ENCODE measurements at regions not wholly inside any gene's neighbourhood (a gene's known extent, or its start where the extent isn't known, plus 50 kb on each side); places are given as distances from the start of the nearest gene placed in this dataset.

- ChIA-PET POLR2A (no interaction called here), CTCF (interaction anchor here (1.3 kb wide), 1 partner anchor 31 kb away, joined by 3 read pairs; no protein-coding TSS in a partner anchor)
Measured at GRCh38 chr2:103007086-103007485, 245.3 kb downstream of the TMEM182 start.

GRCh38 chr2:103008586-103008985 lies 246.8 kb downstream of the TMEM182 start:
- Mint-ChIP-seq H3K36me3 (no peaks in the 10 kb centered on the region), H3K9me3 (no peaks in the 10 kb centered on the region), H3K4me1 (peaks cover 3% of the 10 kb centered on the region; the same call in 1 of the 2 replicates), H3K27me3 (ENCODE audit: low read depth) (no peaks in the 10 kb centered on the region), H3K27ac (no peak overlapping the region), H3K4me3 (no peak overlapping the region)
- ChIA-PET POLR2A (no interaction called here), CTCF (interaction anchor here (0.7 to 2.3 kb wide), 7 partner anchors 16 to 365 kb away, joined by 3 to 19 read pairs (median 3); no protein-coding TSS in a partner anchor)
- peak; percentile 23 for DNase-seq (ENCODE audit: low spot score)
- no peak for TF ChIP-seq OVOL2 (CRISPR knock-in tag; IDR thresholded peaks at IDR 0.05; ENCODE audit: borderline replicate concordance)
- TF ChIP-seq ETV6 (CRISPR knock-in tag; IDR thresholded peaks at IDR 0.05): no peak
- no peak for TF ChIP-seq PRDM15 (CRISPR knock-in tag; IDR thresholded peaks at IDR 0.05)
- no peak for TF ChIP-seq RELA (CRISPR knock-in tag; IDR thresholded peaks at IDR 0.05; ENCODE audit: borderline replicate concordance)
- no peak for TF ChIP-seq ZMAT4 (CRISPR knock-in tag; IDR thresholded peaks at IDR 0.05)
- no peak for TF ChIP-seq JUN (CRISPR knock-in tag; IDR thresholded peaks at IDR 0.05)
- TF ChIP-seq ZNF423 (CRISPR knock-in tag; IDR thresholded peaks at IDR 0.05): no peak
- TF ChIP-seq ZNF317 (CRISPR knock-in tag; IDR thresholded peaks at IDR 0.05; ENCODE audit: borderline replicate concordance, low read depth): no peak
- no peak for TF ChIP-seq MYBL2 (CRISPR knock-in tag; IDR thresholded peaks at IDR 0.05)
- TF ChIP-seq ZNF671 (CRISPR knock-in tag; IDR thresholded peaks at IDR 0.05): no peak
- TF ChIP-seq NFE2L1 (CRISPR knock-in tag; IDR thresholded peaks at IDR 0.05): no peak
- no peak for TF ChIP-seq CREB1 (CRISPR knock-in tag; IDR thresholded peaks at IDR 0.05)
- no peak for TF ChIP-seq ZSCAN18 (CRISPR knock-in tag; IDR thresholded peaks at IDR 0.05)
- ATAC-seq: peak; percentile 96

More at GRCh38 chr2:103007086-103007485, 245.3 kb downstream of the TMEM182 start:
- H3K27ac Mint-ChIP-seq: no peak overlapping the region
- H3K4me1 Mint-ChIP-seq: peaks cover 8% of the 10 kb centered on the region
- TF ChIP-seq MAX (CRISPR knock-in tag; IDR thresholded peaks at IDR 0.05) (no peak), NR2C2 (CRISPR knock-in tag; IDR thresholded peaks at IDR 0.05) (no peak), CREB1 (CRISPR knock-in tag; IDR thresholded peaks at IDR 0.05) (no peak), E2F4 (CRISPR knock-in tag; IDR thresholded peaks at IDR 0.05; ENCODE audit: borderline replicate concordance, low read depth) (no peak), MXD4 (CRISPR knock-in tag; IDR thresholded peaks at IDR 0.05; ENCODE audit: borderline replicate concordance) (no peak), ZNF396 (CRISPR knock-in tag; IDR thresholded peaks at IDR 0.05; ENCODE audit: borderline replicate concordance) (no peak), ZBTB43 (CRISPR knock-in tag; IDR thresholded peaks at IDR 0.05) (no peak), ZNF232 (CRISPR knock-in tag; IDR thresholded peaks at IDR 0.05) (no peak)
- no peaks in the 10 kb centered on the region for H3K36me3 Mint-ChIP-seq
- DNase-seq (ENCODE audit: low spot score): no peak
- no peaks in the 10 kb centered on the region; the same call in 1 of the 2 replicates for H3K9me3 Mint-ChIP-seq
- ATAC-seq: no peak
- H3K27me3 Mint-ChIP-seq (ENCODE audit: low read depth): no peaks in the 10 kb centered on the region
- H3K4me3 Mint-ChIP-seq: no peak overlapping the region

All from WTC11 (cell line).